ENCODE measurements at regions not wholly inside any gene's neighbourhood (a gene's known extent, or its start where the extent isn't known, plus 50 kb on each side); places are given as distances from the start of the nearest gene placed in this dataset.

GRCh38 chr3:178042376-178042775 is 493.9 kb upstream of the KCNMB2 start:
- no peak for TF ChIP-seq ESRRG (CRISPR knock-in tag; IDR thresholded peaks at IDR 0.05)
- no peak for TF ChIP-seq ZFP30 (CRISPR knock-in tag; IDR thresholded peaks at IDR 0.05)
- no peak for TF ChIP-seq PATZ1 (CRISPR knock-in tag; IDR thresholded peaks at IDR 0.05; ENCODE audit: borderline replicate concordance)
- TF ChIP-seq, protein P1, sequence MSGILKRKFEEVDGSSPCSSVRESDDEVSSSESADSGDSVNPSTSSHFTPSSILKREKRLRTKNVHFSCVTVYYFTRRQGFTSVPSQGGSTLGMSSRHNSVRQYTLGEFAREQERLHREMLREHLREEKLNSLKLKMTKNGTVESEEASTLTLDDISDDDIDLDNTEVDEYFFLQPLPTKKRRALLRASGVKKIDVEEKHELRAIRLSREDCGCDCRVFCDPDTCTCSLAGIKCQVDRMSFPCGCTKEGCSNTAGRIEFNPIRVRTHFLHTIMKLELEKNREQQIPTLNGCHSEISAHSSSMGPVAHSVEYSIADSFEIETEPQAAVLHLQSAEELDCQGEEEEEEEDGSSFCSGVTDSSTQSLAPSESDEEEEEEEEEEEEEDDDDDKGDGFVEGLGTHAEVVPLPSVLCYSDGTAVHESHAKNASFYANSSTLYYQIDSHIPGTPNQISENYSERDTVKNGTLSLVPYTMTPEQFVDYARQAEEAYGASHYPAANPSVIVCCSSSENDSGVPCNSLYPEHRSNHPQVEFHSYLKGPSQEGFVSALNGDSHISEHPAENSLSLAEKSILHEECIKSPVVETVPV (CRISPR knock-in tag; IDR thresholded peaks at IDR 0.05), result no peak
- TF ChIP-seq RARB (CRISPR knock-in tag; IDR thresholded peaks at IDR 0.05), result no peak
- no peak for TF ChIP-seq ARNTL (CRISPR knock-in tag; IDR thresholded peaks at IDR 0.05; ENCODE audit: borderline replicate concordance, low read depth)

Data from SK-N-SH treated with all-trans-retinoic acid at 6 μM for 48 hours (cell line).